ENCODE measurements at regions not wholly inside any gene's neighbourhood (a gene's known extent, or its start where the extent isn't known, plus 50 kb on each side); places are given as distances from the start of the nearest gene placed in this dataset.

DNA sequence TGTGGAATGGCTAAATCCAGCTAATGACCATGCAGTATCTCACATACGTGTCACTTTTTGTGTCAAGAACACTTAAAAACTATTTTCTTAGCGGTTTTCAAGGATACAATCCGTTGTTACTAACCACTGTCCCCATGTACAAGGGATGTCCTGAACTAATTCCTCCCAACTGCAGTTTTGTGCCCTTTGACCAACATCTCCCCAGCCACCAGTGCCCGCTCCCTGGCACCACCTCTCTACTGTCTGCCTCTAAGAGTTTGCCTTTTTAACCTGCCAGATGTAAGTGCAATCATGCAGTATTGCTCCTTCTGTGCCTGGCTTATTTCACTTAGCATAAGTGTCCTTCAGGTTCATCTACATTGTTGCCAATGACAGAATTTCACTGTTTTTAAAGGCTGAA is 315.7 kb downstream of the TMEM121 start:
- FAIRE-seq (no peak), DNase-seq (ENCODE audit: insufficient read length) (no peak)

GRCh38 chr14:105843444-105844046 is 317.2 kb downstream of the TMEM121 start:
- DNase-seq (ENCODE audit: insufficient read length) = no peak
- no peak for TF ChIP-seq POLR2AphosphoS5 (IDR thresholded peaks at IDR 0.05; ENCODE audit: low read depth, low read length)
- no peak for TF ChIP-seq POLR2A (IDR thresholded peaks at IDR 0.05; ENCODE audit: low read depth, low read length)
- no peak for TF ChIP-seq TAF1 (IDR thresholded peaks at IDR 0.05; ENCODE audit: borderline replicate concordance, low read depth, low read length)
- FAIRE-seq = no peak

More for the DNA sequence above, 315.7 kb downstream of the TMEM121 start:
- TF ChIP-seq POLR2AphosphoS5 (IDR thresholded peaks at IDR 0.05; ENCODE audit: low read depth, low read length) (no peak), POLR2A (IDR thresholded peaks at IDR 0.05; ENCODE audit: low read depth, low read length) (no peak), TAF1 (IDR thresholded peaks at IDR 0.05; ENCODE audit: borderline replicate concordance, low read depth, low read length) (no peak)

- no peak for FAIRE-seq
- no peak for DNase-seq (ENCODE audit: insufficient read length)
- TF ChIP-seq TAF1 (IDR thresholded peaks at IDR 0.05; ENCODE audit: borderline replicate concordance, low read depth, low read length) = no peak
- TF ChIP-seq POLR2A (IDR thresholded peaks at IDR 0.05; ENCODE audit: low read depth, low read length) = no peak
- no peak for TF ChIP-seq POLR2AphosphoS5 (IDR thresholded peaks at IDR 0.05; ENCODE audit: low read depth, low read length)
Measured at GRCh38 chr14:105844047-105844630, 317.8 kb downstream of the TMEM121 start.

- DNase-seq (ENCODE audit: insufficient read length) = no peak
- TF ChIP-seq POLR2A (IDR thresholded peaks at IDR 0.05; ENCODE audit: low read depth, low read length) = no peak
- TF ChIP-seq TAF1 (IDR thresholded peaks at IDR 0.05; ENCODE audit: borderline replicate concordance, low read depth, low read length) = no peak
- TF ChIP-seq POLR2AphosphoS5 (IDR thresholded peaks at IDR 0.05; ENCODE audit: low read depth, low read length) = no peak
Measured at GRCh38 chr14:105844810-105845724, 318.7 kb downstream of the TMEM121 start.

DNA sequence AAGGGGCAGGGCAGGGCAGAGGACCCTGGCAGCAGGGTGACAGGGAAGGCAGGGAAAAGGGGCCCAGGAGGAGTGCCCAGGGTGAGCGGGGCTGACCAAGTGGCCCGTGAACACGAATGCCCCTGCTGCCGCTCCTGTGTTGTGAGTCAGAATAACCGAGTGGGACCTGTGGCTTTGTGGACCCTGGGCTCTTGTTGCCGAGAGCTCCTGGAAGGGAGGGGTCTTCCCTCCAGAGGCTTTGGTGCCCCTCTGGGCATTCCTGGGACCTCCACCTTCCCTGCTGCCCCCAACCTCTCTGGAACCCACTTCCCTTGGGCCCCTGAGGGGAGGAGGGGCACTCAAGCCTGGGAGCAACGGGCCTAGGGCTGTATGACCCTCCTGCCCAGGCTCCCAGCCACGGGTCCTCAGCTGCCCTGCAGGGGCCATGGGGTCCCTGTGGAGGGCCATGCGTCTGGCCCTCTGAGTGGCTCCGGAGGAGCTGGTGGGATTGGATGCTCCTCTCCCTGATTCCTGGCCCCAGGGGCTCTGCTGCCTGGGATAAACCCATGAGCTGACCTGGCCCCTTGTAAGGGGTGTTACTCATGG is 319.4 kb downstream of the TMEM121 start:
- FAIRE-seq (no peak), DNase-seq (ENCODE audit: insufficient read length) (no peak)
- TF ChIP-seq POLR2A (IDR thresholded peaks at IDR 0.05; ENCODE audit: low read depth, low read length) = no peak
- TF ChIP-seq POLR2AphosphoS5 (IDR thresholded peaks at IDR 0.05; ENCODE audit: low read depth, low read length) = no peak
- no peak for TF ChIP-seq TAF1 (IDR thresholded peaks at IDR 0.05; ENCODE audit: borderline replicate concordance, low read depth, low read length)

More at GRCh38 chr14:105844810-105845724, 318.7 kb downstream of the TMEM121 start:
- FAIRE-seq = no peak

- DNase-seq (ENCODE audit: insufficient read length) (no peak), FAIRE-seq (no peak)
- no peak for TF ChIP-seq TAF1 (IDR thresholded peaks at IDR 0.05; ENCODE audit: borderline replicate concordance, low read depth, low read length)
- no peak for TF ChIP-seq POLR2A (IDR thresholded peaks at IDR 0.05; ENCODE audit: low read depth, low read length)
- TF ChIP-seq POLR2AphosphoS5 (IDR thresholded peaks at IDR 0.05; ENCODE audit: low read depth, low read length) = no peak
Measured at GRCh38 chr14:105846312-105846711, 319.9 kb downstream of the TMEM121 start.

GRCh38 chr14:105847400-105847799 is 321.0 kb downstream of the TMEM121 start:
- FAIRE-seq = no peak
- DNase-seq (ENCODE audit: insufficient read length) = no peak
- TF ChIP-seq POLR2A (IDR thresholded peaks at IDR 0.05; ENCODE audit: low read depth, low read length) (no peak), TAF1 (IDR thresholded peaks at IDR 0.05; ENCODE audit: borderline replicate concordance, low read depth, low read length) (no peak), POLR2AphosphoS5 (IDR thresholded peaks at IDR 0.05; ENCODE audit: low read depth, low read length) (no peak)

- FAIRE-seq (no peak), DNase-seq (ENCODE audit: insufficient read length) (no peak)
- TF ChIP-seq TAF1 (IDR thresholded peaks at IDR 0.05; ENCODE audit: borderline replicate concordance, low read depth, low read length) (no peak), POLR2A (IDR thresholded peaks at IDR 0.05; ENCODE audit: low read depth, low read length) (no peak), POLR2AphosphoS5 (IDR thresholded peaks at IDR 0.05; ENCODE audit: low read depth, low read length) (no peak)
Measured at GRCh38 chr14:105848570-105848969, 322.2 kb downstream of the TMEM121 start.

DNA sequence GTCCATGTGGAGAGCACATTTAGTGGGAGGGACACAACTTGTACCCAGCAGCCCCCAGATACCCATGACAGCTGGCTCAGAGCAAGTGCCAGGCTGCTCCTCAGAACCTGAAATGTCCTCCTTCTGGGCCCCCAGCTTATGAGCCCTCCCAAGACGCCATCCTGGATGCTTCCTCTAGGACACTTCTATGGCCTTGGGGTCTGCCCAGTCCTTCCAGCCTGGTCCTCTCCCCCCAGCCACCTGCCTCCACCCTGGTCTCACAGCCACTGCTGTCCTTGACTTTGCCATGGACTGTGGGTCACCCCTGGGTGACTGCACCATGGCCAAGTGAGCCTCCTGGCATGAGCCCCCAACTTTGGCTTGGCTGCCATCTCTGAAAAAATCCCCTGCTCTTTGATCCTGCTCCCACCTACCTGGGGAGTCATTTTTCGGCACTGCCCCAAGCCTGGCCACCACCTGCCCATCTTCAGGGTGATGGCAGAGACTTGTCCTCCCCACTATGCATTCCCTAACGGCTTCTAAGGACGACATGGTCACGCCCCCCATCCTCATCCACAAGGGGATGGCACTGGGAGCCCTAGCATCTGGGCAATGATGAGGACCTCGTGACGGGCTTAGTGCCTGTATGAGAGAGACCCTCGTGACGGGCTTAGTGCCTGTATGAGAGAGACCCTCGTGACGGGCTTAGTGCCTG is 323.7 kb downstream of the TMEM121 start:
- FAIRE-seq = no peak
- no peak for DNase-seq (ENCODE audit: insufficient read length)
- TF ChIP-seq POLR2AphosphoS5 (IDR thresholded peaks at IDR 0.05; ENCODE audit: low read depth, low read length) = no peak
- no peak for TF ChIP-seq POLR2A (IDR thresholded peaks at IDR 0.05; ENCODE audit: low read depth, low read length)
- no peak for TF ChIP-seq TAF1 (IDR thresholded peaks at IDR 0.05; ENCODE audit: borderline replicate concordance, low read depth, low read length)

DNA sequence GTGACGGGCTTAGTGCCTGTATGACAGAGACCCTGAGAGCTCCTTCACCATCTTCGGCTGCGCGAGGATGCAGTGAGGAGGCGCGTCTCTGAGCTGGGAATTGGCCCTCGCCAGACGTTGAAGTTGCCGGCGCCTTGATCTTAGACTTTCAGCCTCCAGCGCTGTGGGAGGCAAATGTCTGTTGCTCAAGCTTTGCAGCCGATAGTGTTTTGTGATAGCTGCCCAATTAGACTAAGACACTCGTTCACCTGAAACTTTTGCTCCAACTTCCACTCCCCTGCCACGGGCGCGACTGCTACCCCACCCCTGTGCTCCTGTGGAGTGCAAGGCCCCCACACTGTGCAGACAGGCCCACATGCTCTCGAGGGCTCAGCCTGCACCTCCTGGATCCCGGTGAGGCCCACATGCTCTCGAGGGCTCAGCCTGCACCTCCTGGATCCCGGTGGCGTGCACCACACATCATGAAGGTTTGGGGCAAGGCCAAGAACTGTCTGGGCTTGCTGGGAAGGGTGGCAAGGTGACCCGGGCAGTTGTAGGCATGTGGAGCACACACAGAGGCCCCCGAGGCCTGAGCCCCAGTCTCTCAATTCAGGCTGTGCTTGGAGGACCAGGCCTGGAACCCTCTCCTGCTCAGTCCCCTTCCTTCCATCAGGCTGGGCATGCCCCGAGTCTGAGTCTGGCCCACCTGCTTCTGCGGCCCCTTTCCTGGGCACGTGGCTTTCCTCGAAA is 324.6 kb downstream of the TMEM121 start:
- DNase-seq (ENCODE audit: insufficient read length) (no peak), FAIRE-seq (no peak)
- TF ChIP-seq POLR2A (IDR thresholded peaks at IDR 0.05; ENCODE audit: low read depth, low read length) = no peak
- no peak for TF ChIP-seq TAF1 (IDR thresholded peaks at IDR 0.05; ENCODE audit: borderline replicate concordance, low read depth, low read length)
- TF ChIP-seq POLR2AphosphoS5 (IDR thresholded peaks at IDR 0.05; ENCODE audit: low read depth, low read length) = no peak
